GM18907 (cell line): ENCODE measurements at regions not wholly inside any gene's neighbourhood (a gene's known extent, or its start where the extent isn't known, plus 50 kb on each side); places are given as distances from the start of the nearest gene placed in this dataset.
"Not testable (repeated sequence)": the region's sequence is repeated elsewhere in the genome, so short reads cannot be mapped to it uniquely, and the experiment has no call there.

Experiments used
- ATAC-seq: cut with Tn5 transposase; IDR thresholded peaks from one replicate; pipeline ENCODE4 v1.9.1; 2021; ENCODE audit warnings: mild to moderate bottlenecking, moderate library complexity; ENCODE audit not compliant: unreplicated experiment

DNA sequence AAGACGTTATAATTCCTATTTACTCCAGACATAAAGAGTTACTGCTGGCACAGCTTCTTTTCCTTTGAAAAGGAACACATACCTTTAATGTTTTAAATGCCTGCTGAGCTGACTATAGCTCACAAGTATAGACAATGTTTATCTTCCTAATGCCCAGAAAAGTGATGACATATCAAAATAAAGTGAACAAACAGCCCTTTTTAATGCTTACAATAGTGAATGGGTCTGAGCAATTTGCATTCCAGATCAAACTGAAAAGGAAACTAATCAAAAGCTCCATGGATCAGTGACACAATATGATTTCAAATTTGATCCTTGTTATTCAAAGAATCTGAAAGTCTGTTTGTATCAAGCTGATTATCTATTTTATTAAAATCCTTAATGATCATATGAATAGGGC, 233.6 kb upstream of the SEMA3E start:
- no peak for ATAC-seq

DNA sequence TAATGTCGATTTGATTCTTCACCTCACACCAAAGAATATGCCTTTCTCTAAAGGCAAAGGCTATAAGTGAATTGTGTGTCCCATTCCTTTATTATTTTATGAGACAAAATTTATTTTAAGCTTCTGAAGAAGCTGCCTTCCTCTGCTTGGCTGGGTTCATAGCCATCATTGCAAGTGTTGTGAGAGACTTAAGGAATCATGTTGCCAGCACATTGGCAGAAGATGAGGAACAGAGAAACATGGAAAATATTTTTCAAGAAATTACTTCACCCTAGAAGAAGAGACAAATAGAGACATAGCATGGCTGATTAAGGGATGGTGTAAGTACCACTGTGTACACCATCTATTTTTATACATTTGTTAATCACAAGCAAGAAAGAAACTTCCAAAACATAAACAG, 230.1 kb upstream of the SEMA3E start:
- ATAC-seq = no peak

DNA sequence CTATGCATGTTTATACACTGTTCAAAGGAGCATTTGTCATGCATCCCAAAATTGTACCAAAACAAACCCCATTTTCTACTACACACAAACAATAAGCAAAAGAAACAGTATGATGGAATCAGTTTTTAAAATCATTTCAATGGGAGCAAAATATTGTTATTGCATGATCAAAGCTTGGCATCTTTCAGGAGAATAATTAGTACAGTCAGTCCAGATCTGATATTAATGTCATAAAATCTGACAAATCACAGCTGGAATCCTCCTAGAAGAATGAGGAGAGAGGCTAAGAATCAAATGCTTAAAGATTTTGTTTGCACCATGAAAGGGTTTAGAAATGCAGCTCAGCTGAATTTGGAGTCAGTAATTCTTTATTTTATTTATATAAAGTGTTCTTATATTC, 229.7 kb upstream of the SEMA3E start:
- ATAC-seq = no peak

GRCh38 chr7:83876593-83876992, 227.7 kb upstream of the SEMA3E start:
- ATAC-seq = no peak

DNA sequence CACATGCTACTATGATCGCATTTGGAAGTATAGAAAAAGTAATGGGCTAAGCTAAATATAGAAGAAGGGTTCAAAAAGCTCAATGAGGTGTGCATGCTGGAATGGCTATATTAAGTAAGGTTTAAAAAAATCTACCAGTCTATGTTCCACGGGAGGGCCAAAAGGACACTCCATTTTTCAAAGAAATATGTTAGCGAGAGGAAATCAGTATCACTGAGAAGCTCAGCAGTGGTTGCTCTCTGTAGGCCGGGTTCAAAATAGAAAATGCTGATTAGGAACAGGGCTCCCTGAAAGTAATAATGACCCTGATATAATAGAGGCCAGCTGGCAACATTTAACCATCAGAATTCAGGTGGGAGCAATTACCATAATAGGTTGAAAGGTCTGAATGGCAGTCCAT, 224.5 kb upstream of the SEMA3E start:
- ATAC-seq = no peak

DNA sequence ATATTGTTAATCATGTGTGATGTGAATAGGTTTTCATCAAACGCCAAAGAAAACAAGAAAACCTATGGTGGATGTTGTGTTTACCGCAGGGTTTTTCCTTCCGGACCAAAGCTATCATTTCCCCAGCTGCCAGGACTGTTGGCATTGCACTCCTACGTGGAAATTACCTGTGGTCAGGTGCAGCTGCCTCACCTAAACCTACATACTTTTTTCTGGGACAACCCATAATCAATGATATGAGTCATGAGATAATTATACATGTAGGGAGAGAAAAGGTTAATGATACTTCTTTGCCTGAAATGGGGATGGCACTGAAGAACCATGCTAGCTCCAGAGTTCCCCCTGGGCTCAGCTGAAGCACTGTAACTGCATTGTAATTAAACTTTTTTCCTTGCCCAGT, 223.6 kb upstream of the SEMA3E start:
- ATAC-seq = no peak

DNA sequence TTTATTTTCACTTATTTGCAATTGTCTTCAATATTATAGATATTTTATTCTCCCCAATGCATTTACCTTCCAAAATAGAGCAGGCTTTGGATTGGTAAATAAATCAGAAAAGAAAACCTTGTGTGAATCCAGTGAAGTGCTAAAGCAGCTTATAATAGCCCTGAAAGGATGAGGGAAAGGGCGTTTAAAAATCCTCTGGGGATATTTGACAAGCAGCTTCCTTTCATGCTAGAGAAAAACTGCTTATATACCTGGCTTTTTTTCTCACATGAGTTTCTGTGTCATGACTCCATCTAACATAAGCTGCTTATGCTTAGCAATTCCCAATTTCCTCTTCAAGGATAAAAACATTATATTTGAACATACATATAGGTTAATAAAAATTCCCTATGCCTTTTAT, 221.6 kb upstream of the SEMA3E start:
- ATAC-seq = no peak

DNA sequence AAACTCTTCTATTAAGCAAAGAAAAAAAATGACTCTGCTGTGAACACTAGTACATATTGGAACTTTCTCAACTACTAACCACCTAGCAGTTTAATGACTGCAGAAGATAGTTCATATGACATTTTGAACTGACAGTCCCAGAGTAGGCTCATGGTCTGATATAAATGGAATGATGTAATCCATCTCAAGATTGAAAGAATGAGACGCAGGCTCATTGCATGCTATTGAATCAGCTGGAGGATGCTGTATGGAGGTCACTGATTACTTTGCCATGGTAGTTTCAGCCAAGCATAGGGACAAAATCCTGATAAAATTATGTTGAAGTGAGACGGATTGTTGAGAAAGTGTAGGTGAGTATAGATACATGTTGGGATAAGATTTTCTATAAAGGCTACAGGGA, 217.6 kb upstream of the SEMA3E start:
- ATAC-seq = no peak

- ATAC-seq = no peak
Measured at GRCh38 chr7:83864551-83864950, 215.6 kb upstream of the SEMA3E start.

GRCh38 chr7:83863906-83864305, 215.0 kb upstream of the SEMA3E start:
- no peak for ATAC-seq

DNA sequence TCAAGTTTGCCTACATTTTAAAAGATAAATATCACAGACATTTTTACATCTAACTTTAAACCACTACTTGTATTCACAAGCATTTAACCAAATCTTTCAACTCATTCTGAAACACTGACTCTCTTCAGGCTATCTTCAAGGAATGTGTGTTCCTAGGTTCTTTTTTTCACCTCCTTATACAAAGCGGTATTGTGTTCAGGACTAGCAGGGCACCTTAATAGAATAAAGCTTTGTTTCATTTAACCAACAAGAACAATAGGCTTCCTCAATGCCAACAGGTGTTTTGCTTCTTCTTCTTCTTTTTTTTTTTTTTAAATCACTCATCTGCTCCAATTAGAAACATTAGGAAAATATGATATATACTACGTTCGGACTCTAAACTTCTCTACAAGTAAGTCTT, 212.9 kb upstream of the SEMA3E start:
- ATAC-seq = no peak

GRCh38 chr7:83859827-83860226, 210.9 kb upstream of the SEMA3E start:
- ATAC-seq = no peak

- no peak for ATAC-seq
Measured at GRCh38 chr7:83857691-83858090, 208.8 kb upstream of the SEMA3E start.

- no peak for ATAC-seq
Measured at GRCh38 chr7:83856094-83856493, 207.2 kb upstream of the SEMA3E start.

DNA sequence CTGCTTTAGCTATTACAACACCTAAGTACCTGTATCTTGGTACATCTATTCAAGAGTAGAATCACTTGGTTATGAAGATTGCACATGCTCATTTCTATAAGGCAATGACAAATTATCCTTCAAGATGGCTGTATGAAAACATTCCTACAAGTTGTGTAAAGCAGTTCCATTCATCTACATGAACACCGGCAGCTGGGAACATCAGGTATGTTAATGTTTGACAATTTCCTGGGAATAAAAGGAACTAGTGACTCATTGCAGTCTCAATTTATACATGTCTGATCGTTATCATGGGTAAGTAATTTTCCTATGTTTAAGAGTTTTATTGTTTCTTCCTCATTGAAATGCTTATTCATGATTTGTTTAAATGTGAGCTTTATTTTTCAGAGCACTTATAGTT, 203.2 kb upstream of the SEMA3E start:
- ATAC-seq = no peak

DNA sequence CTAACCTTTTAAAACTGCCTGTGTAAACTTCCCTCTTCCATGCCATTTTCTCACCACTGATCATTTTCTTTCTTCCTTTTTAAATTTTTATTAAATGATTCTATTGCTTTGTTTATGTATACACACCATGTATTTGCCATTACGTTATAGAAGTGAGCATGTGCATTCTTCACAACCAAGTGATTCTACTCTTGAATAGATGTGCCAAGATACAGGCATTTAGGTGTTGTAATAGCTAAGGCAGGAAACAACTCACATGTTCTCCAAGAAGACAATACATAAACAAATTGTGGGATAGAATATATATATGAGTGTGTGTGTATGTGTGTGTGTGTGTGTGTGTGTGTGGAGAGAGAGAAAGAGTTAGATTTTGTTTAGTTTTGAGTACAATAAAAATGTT, 202.6 kb upstream of the SEMA3E start:
- no peak for ATAC-seq

DNA sequence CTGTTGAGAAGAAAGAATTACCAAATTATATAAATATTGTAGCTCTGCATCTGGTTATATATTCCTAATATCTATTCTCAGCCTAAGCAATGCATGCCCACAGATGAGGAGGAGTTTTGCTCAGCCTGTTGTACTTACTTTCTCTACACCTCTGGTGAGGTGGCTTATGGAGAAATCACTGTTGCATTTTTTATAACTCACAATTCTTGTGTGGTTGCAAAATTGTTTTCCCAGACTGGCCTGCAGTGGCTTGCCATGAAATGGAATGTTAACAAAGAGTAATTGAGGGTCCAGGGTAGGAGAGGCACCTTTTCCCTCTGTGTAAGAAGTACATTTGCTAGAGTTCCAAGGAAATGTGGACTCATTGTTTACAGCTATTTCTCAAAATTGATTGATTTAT, 202.0 kb upstream of the SEMA3E start:
- ATAC-seq = no peak

DNA sequence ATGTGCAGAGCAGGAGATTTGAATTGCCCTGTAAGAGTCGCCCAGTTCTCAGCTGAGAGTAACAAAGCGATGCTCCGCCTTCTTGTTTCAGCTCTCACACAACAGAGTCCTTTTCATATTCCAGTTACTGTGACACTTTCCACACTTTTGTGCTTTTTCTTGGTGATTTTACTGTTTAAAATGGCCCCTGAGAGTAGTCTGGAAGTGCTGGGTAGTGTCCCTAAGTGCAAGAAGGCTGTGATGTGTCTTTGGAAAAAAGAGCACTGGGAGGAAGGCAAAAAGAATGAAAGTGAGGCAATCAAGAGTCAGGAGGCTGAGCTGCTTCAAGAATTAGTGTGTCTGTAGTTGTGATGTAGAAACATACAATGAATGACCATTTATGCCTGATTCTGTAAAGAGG, 201.2 kb upstream of the SEMA3E start:
- no peak for ATAC-seq

GRCh38 chr7:83849131-83849530, 200.2 kb upstream of the SEMA3E start:
- no peak for ATAC-seq

- ATAC-seq = no peak
Measured at GRCh38 chr7:83842894-83843293, 194.0 kb upstream of the SEMA3E start.

GRCh38 chr7:83837683-83838082, 188.7 kb upstream of the SEMA3E start:
- no peak for ATAC-seq

DNA sequence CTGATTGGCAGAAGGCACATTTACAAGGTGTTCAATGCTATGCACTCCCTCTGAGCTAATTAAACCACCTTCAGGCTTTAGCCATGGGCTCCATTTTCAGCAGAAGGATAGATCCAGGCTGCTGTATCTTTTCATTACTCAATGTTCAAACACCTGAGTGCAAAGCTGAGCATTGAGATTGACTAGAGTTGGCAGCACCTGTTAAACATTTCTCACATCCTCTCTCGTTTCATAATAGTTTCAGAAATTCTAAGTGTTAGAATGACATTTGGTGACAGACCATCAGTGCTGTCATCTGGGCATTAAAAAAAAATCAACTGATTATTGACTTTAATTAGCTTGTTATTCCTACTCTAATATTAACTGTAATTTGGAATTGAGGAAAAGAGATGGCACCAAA, 187.1 kb upstream of the SEMA3E start:
- ATAC-seq = no peak

DNA sequence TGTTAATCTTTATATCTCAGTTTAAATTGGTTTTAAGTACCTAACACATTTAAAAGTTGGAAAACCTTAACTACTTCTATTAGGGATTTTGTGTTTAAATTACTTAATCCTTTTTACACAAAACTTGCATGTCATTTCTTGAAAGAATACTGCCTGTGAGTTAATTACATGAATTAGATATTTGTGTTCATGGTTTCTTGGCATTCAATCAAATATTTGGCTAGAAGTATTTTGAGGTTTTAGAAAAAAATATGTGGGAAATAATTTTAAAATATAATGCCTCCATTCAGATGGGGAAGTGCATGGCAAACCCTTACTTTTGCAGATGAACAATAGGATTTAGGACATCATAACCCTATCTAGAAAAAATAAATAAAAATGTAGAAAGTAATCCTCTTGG, 186.5 kb upstream of the SEMA3E start:
- ATAC-seq = no peak

GRCh38 chr7:83833721-83834120, 184.8 kb upstream of the SEMA3E start:
- ATAC-seq = not testable (repeated sequence)
